Adrenal gland (tissue), 5 donors: ENCODE measurements at regions not wholly inside any gene's neighbourhood (a gene's known extent, or its start where the extent isn't known, plus 50 kb on each side); places are given as distances from the start of the nearest gene placed in this dataset.

Source experiments
- CTCF ChIP-seq, 6 experiments: fragments of 450-650 bp in 4 of 6; fragments of 200-600 bp in 2 of 6; sonication (generic) in 1 of 6; IDR thresholded peaks; 1 replicate in 5 of 6; 2 replicates in 1 of 6; pipeline versions ENCODE4 v1.5.1 to v1.8.0; 2016 to 2021; ENCODE audit warnings: antibody characterized with exemption in 6 of 6, mild to moderate bottlenecking in 2 of 6, moderate library complexity in 1 of 6
- POLR2A ChIP-seq, 2 donors: fragments of 450-650 bp; IDR thresholded peaks; one replicate each; pipeline ENCODE4 v1.6.1; 2017; ENCODE audit warnings: antibody characterized with exemption in 2 of 2, mild to moderate bottlenecking in 2 of 2, moderate library complexity in 1 of 2
- donor health status: DM: no; HTN: no; CAD: no.

DNA sequence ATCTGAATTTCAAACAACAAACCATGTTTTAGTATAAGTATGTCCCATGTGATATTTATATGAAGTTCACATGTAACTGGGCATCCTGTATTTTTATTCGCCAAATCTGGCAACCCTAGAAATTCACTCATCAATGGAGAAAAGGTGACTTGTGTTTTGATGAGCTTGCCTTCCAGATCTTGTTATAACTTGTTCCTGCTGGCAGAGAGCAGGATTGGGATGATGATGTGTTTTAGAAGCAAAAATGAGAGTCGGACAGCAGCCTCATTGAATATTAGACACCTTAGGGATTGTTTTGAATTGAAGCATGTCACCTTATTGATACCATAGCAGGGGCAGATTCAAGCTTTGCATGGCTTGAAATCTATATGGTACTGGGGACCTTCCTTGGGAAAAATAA, 85.4 kb upstream of the MED13 start:
- no peak for TF ChIP-seq CTCF (IDR thresholded peaks at IDR 0.05)
- TF ChIP-seq POLR2A (IDR thresholded peaks at IDR 0.05) = no peak
